ENCODE measurements at regions not wholly inside any gene's neighbourhood (a gene's known extent, or its start where the extent isn't known, plus 50 kb on each side); places are given as distances from the start of the nearest gene placed in this dataset.

DNA sequence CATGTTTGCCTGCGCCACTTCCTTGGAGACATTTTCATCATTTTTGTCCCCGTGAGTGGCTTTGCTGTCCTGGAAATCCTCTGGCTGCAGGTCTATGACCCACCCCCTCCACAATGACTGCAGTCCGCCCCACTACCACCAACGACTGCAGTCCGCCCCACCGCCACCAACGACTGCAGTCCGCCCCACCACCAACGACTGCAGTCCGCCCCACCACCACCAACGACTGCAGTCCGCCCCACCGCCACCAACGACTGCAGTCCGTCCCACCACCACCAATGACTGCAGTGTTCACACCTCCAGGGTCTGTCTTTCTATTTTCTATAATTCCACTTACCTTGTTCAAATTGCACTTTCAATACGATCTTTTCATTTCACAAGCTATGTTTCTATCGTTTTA is 820.7 kb upstream of the SALL3 start:
- ATAC-seq = no peak

DNA sequence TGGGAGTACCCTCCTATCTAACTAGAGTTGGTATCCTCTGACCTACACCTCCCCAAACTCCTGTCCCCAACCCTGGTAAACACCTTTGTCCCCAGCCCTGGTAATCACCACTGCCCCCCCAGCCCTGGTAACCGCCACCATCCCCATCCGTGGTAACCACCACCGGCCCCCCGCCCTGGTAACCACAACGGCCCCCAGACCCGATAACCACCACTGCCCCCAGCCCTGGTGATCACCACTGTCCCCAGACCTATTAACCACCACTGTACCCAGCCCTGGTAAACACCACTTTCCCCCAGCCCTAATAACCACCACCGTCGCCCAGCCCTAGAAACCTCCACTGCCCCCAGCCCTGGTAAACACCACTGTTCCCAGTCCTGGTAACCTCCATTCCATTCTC is 820.2 kb upstream of the SALL3 start:
- no peak for TF ChIP-seq ARNTL (CRISPR knock-in tag; IDR thresholded peaks at IDR 0.05; ENCODE audit: borderline replicate concordance, low read depth)
- no peak for TF ChIP-seq CSDC2 (CRISPR knock-in tag; IDR thresholded peaks at IDR 0.05)
- no peak for TF ChIP-seq GLIS3 (CRISPR knock-in tag; IDR thresholded peaks at IDR 0.05)
- no peak for TF ChIP-seq ZFP30 (CRISPR knock-in tag; IDR thresholded peaks at IDR 0.05)
- TF ChIP-seq TCF4 (CRISPR knock-in tag; IDR thresholded peaks at IDR 0.05; ENCODE audit: borderline replicate concordance) = no peak
- no peak for ATAC-seq

More for the DNA sequence above, 820.7 kb upstream of the SALL3 start:
- TF ChIP-seq TCF4 (CRISPR knock-in tag; IDR thresholded peaks at IDR 0.05; ENCODE audit: borderline replicate concordance) = no peak
- no peak for TF ChIP-seq PPARA (CRISPR knock-in tag; IDR thresholded peaks at IDR 0.05; ENCODE audit: borderline replicate concordance)
- no peak for TF ChIP-seq ZNF70 (CRISPR knock-in tag; IDR thresholded peaks at IDR 0.05)
- TF ChIP-seq ZNF565 (CRISPR knock-in tag; conservative IDR thresholded peaks at IDR 0.05; ENCODE audit: low read depth) = no peak
- no peak for TF ChIP-seq ZNF8 (CRISPR knock-in tag; IDR thresholded peaks at IDR 0.05)
- TF ChIP-seq, protein P1, sequence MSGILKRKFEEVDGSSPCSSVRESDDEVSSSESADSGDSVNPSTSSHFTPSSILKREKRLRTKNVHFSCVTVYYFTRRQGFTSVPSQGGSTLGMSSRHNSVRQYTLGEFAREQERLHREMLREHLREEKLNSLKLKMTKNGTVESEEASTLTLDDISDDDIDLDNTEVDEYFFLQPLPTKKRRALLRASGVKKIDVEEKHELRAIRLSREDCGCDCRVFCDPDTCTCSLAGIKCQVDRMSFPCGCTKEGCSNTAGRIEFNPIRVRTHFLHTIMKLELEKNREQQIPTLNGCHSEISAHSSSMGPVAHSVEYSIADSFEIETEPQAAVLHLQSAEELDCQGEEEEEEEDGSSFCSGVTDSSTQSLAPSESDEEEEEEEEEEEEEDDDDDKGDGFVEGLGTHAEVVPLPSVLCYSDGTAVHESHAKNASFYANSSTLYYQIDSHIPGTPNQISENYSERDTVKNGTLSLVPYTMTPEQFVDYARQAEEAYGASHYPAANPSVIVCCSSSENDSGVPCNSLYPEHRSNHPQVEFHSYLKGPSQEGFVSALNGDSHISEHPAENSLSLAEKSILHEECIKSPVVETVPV (CRISPR knock-in tag; IDR thresholded peaks at IDR 0.05) = no peak

DNA sequence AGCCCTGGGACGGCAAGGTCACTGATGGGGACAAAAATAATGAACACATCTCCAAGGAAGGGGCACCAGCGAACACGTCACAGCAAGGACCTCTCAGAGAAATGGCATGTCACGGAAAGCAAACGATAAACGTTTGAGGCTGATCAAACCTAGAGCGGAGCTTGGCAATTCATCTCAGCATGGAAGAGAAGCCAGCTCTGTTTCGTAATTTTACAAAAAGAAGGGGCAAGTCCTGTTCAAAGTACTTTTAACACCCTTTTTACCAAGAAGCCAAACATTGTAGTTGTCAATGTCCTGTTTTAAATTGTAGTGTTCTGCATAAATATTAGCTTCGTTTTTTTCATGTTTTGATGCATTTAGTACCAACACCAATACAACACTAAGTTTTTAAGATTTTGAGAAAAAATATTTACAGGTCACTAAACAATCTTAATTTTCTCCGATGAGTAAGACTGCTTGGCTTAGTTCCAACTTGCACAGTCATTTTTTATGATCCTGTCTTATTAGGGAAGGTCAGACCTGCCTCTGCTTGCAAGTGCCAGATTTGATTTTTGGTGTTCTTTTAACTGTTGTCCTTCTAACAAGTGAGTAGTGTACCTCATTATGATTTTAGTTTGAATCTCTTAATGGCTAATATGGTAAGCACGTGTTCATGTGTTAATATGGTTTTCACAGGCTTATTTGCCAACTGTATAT is 818.5 kb upstream of the SALL3 start:
- TF ChIP-seq ZNF8 (CRISPR knock-in tag; IDR thresholded peaks at IDR 0.05) (no peak), PATZ1 (CRISPR knock-in tag; IDR thresholded peaks at IDR 0.05; ENCODE audit: borderline replicate concordance) (no peak), ISL1 (CRISPR knock-in tag; IDR thresholded peaks at IDR 0.05) (no peak), TCF4 (CRISPR knock-in tag; IDR thresholded peaks at IDR 0.05; ENCODE audit: borderline replicate concordance) (no peak), RARB (CRISPR knock-in tag; IDR thresholded peaks at IDR 0.05) (no peak), ZFP30 (CRISPR knock-in tag; IDR thresholded peaks at IDR 0.05) (no peak), ZNF70 (CRISPR knock-in tag; IDR thresholded peaks at IDR 0.05) (no peak), ZC3H10 (CRISPR knock-in tag; IDR thresholded peaks at IDR 0.05) (no peak), PPARA (CRISPR knock-in tag; IDR thresholded peaks at IDR 0.05; ENCODE audit: borderline replicate concordance) (no peak), ZNF565 (CRISPR knock-in tag; conservative IDR thresholded peaks at IDR 0.05; ENCODE audit: low read depth) (no peak), OSR1 (CRISPR knock-in tag; IDR thresholded peaks at IDR 0.05) (no peak), BACH2 (CRISPR knock-in tag; IDR thresholded peaks at IDR 0.05; ENCODE audit: borderline replicate concordance) (no peak), GLIS3 (CRISPR knock-in tag; IDR thresholded peaks at IDR 0.05) (no peak), ESRRG (CRISPR knock-in tag; IDR thresholded peaks at IDR 0.05) (no peak), ZFP3 (CRISPR knock-in tag; IDR thresholded peaks at IDR 0.05) (no peak), TSHZ2 (CRISPR knock-in tag; IDR thresholded peaks at IDR 0.05) (no peak), CSDC2 (CRISPR knock-in tag; IDR thresholded peaks at IDR 0.05) (no peak), ARNTL (CRISPR knock-in tag; IDR thresholded peaks at IDR 0.05; ENCODE audit: borderline replicate concordance, low read depth) (no peak)
- TF ChIP-seq, protein P2, sequence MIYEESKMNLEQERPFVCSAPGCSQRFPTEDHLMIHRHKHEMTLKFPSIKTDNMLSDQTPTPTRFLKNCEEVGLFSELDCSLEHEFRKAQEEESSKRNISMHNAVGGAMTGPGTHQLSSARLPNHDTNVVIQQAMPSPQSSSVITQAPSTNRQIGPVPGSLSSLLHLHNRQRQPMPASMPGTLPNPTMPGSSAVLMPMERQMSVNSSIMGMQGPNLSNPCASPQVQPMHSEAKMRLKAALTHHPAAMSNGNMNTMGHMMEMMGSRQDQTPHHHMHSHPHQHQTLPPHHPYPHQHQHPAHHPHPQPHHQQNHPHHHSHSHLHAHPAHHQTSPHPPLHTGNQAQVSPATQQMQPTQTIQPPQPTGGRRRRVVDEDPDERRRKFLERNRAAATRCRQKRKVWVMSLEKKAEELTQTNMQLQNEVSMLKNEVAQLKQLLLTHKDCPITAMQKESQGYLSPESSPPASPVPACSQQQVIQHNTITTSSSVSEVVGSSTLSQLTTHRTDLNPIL (CRISPR knock-in tag; IDR thresholded peaks at IDR 0.05; ENCODE audit: low read depth) = no peak
- TF ChIP-seq, protein P1 (CRISPR knock-in tag; IDR thresholded peaks at IDR 0.05) = no peak
- ATAC-seq = no peak
